Gastrocnemius medialis (tissue), 4 donors: ENCODE measurements at regions not wholly inside any gene's neighbourhood (a gene's known extent, or its start where the extent isn't known, plus 50 kb on each side); places are given as distances from the start of the nearest gene placed in this dataset.
A peak's percentile ranks its signal among the peaks of the same experiment; 100 is the strongest.

Experiments
- ATAC-seq, 2 donors: fragments of 150-250 bp; one replicate each; pipeline ENCODE4 v1.9.1; 2016
- DNase-seq, 2 donors: peaks; one replicate each; pipeline ENCODE4 v3.0.0-alpha.2; 2019
- H3K27ac ChIP-seq, 4 donors: fragments of 200-600 bp; sonication (generic); 1 replicate in 1 of 4; 2 replicates in 3 of 4; pipeline ENCODE4 v1.5.1; 2016 to 2018; ENCODE audit warnings: mild to moderate bottlenecking in 2 of 4, moderate library complexity in 1 of 4
- H3K27me3 ChIP-seq, 3 donors: fragments of 200-600 bp; sonication (generic) in 2 of 3; 1 replicate in 1 of 3; 2 replicates in 2 of 3; pipeline versions ENCODE4 v1.5.1 to v1.6.0; 2016 to 2019; ENCODE audit warnings: mild to moderate bottlenecking in 1 of 3, moderate library complexity in 1 of 3
- H3K36me3 ChIP-seq, 2 donors: fragments of 200-600 bp; sonication (generic) in 1 of 2; one replicate each; pipeline ENCODE4 v1.5.1; 2017 to 2018
- H3K4me1 ChIP-seq, 2 donors: fragments of 200-600 bp; sonication (generic) in 1 of 2; one replicate each; pipeline ENCODE4 v1.5.1; 2016 to 2017; ENCODE audit warnings: mild to moderate bottlenecking in 2 of 2
- H3K4me3 ChIP-seq, 4 donors: fragments of 200-600 bp; sonication (generic) in 3 of 4; 1 replicate in 1 of 4; 2 replicates in 3 of 4; pipeline ENCODE4 v1.5.1; 2016 to 2019; ENCODE audit warnings: mild to moderate bottlenecking in 2 of 4
- H3K9me3 ChIP-seq, 3 donors: fragments of 200-600 bp; sonication (generic) in 2 of 3; 1 replicate in 1 of 3; 2 replicates in 2 of 3; pipeline ENCODE4 v1.5.1; 2016 to 2019
- CTCF ChIP-seq, 5 experiments: fragments of 450-650 bp in 3 of 5; fragments of 200-600 bp in 2 of 5; sonication (generic) in 2 of 5; IDR thresholded peaks in 4 of 5; conservative IDR thresholded peaks in 1 of 5; 1 replicate in 4 of 5; 2 replicates in 1 of 5; pipeline ENCODE4 v1.5.1; 2016 to 2019; ENCODE audit warnings: antibody characterized with exemption in 5 of 5, mild to moderate bottlenecking in 3 of 5, moderate library complexity in 3 of 5
- POLR2A ChIP-seq, 2 donors: fragments of 450-650 bp; IDR thresholded peaks; one replicate each; pipeline ENCODE4 v1.6.1; 2017; ENCODE audit warnings: antibody characterized with exemption in 2 of 2, mild to moderate bottlenecking in 2 of 2, moderate library complexity in 2 of 2
- in situ Hi-C, 4 donors: fragments of 200-750 bp; cut with MboI; loops; one replicate each; pipeline versions ENCODE4 v1.15.0 to v1.8.0; 2017; ENCODE audit warnings: low sequenced_read_pairs in 4 of 4
- intact Hi-C: fragments of 100-400 bp; cut with DNase I; formaldehyde crosslinking; loops from one replicate; pipeline ENCODE4 v1.15.1; 2023; ENCODE audit warnings: low total_unique reads

- no peaks in the 10 kb centered on the region for H3K27me3 ChIP-seq
- TF ChIP-seq POLR2A (IDR thresholded peaks at IDR 0.05) (no peak), CTCF (IDR thresholded peaks at IDR 0.05 in 4 of 5, conservative IDR thresholded peaks at IDR 0.05 in 1 of 5) (no peak)
- peaks cover 0 to 4% of the 10 kb centered on the region in 2 donors for H3K4me1 ChIP-seq
- H3K27ac ChIP-seq = no peak overlapping the region
- no peak overlapping the region for H3K4me3 ChIP-seq
- H3K9me3 ChIP-seq = no peaks in the 10 kb centered on the region
- no peaks in the 10 kb centered on the region for H3K36me3 ChIP-seq
- ATAC-seq = peak in 1 of 2 donors; percentile 11
- DNase-seq = no peak
- intact Hi-C loops = no loop called here
- in situ Hi-C loops = no loop called here
Measured at GRCh38 chr1:60423146-60423780, 349.7 kb upstream of the C1orf87 start.

GRCh38 chr1:60421965-60422364, 348.4 kb upstream of the C1orf87 start:
- Histone ChIP-seq H3K27ac (no peak overlapping the region), H3K27me3 (no peaks in the 10 kb centered on the region), H3K9me3 (no peaks in the 10 kb centered on the region), H3K4me1 (no peaks in the 10 kb centered on the region), H3K36me3 (no peaks in the 10 kb centered on the region), H3K4me3 (no peak overlapping the region)
- ATAC-seq = no peak
- DNase-seq = no peak
- in situ Hi-C loops (no loop called here), intact Hi-C loops (no loop called here)
- TF ChIP-seq POLR2A (IDR thresholded peaks at IDR 0.05) (no peak), CTCF (IDR thresholded peaks at IDR 0.05 in 4 of 5, conservative IDR thresholded peaks at IDR 0.05 in 1 of 5) (no peak)

- intact Hi-C loops = no loop called here
- no peak overlapping the region for H3K27ac ChIP-seq
- DNase-seq = no peak
Measured at GRCh38 chr1:60419023-60419422, 345.5 kb upstream of the C1orf87 start.

GRCh38 chr1:60415696-60416095, 342.1 kb upstream of the C1orf87 start:
- ATAC-seq (no peak), DNase-seq (no peak)
- Histone ChIP-seq H3K4me1 (no peaks in the 10 kb centered on the region), H3K27me3 (no peaks in the 10 kb centered on the region), H3K27ac (no peak overlapping the region), H3K4me3 (no peak overlapping the region), H3K9me3 (no peaks in the 10 kb centered on the region), H3K36me3 (no peaks in the 10 kb centered on the region)
- intact Hi-C loops (no loop called here), in situ Hi-C loops (no loop called here)
- TF ChIP-seq POLR2A (IDR thresholded peaks at IDR 0.05) (no peak), CTCF (IDR thresholded peaks at IDR 0.05 in 4 of 5, conservative IDR thresholded peaks at IDR 0.05 in 1 of 5) (no peak)

More at GRCh38 chr1:60419023-60419422, 345.5 kb upstream of the C1orf87 start:
- Histone ChIP-seq H3K4me3 (no peak overlapping the region), H3K4me1 (no peaks in the 10 kb centered on the region), H3K9me3 (no peaks in the 10 kb centered on the region), H3K27me3 (no peaks in the 10 kb centered on the region), H3K36me3 (no peaks in the 10 kb centered on the region)
- no peak for ATAC-seq
- in situ Hi-C loops = no loop called here
- TF ChIP-seq POLR2A (IDR thresholded peaks at IDR 0.05) = no peak
- no peak for TF ChIP-seq CTCF (IDR thresholded peaks at IDR 0.05 in 4 of 5, conservative IDR thresholded peaks at IDR 0.05 in 1 of 5)

GRCh38 chr1:60413091-60413490, 339.5 kb upstream of the C1orf87 start:
- Histone ChIP-seq H3K9me3 (no peaks in the 10 kb centered on the region), H3K27me3 (no peaks in the 10 kb centered on the region), H3K36me3 (no peaks in the 10 kb centered on the region), H3K4me1 (no peaks in the 10 kb centered on the region), H3K27ac (no peak overlapping the region), H3K4me3 (no peak overlapping the region)
- TF ChIP-seq CTCF (IDR thresholded peaks at IDR 0.05 in 4 of 5, conservative IDR thresholded peaks at IDR 0.05 in 1 of 5) (no peak), POLR2A (IDR thresholded peaks at IDR 0.05) (no peak)
- in situ Hi-C loops (no loop called here), intact Hi-C loops (no loop called here)
- DNase-seq = no peak
- no peak for ATAC-seq
